HG02943 (cell line): ENCODE measurements at regions not wholly inside any gene's neighbourhood (a gene's known extent, or its start where the extent isn't known, plus 50 kb on each side); places are given as distances from the start of the nearest gene placed in this dataset.

ENCODE experiments used
- ATAC-seq: cut with Tn5 transposase; IDR thresholded peaks from one replicate; pipeline ENCODE4 v1.9.1; 2021; ENCODE audit warnings: mild to moderate bottlenecking, low read depth, moderate library complexity; ENCODE audit not compliant: unreplicated experiment

DNA sequence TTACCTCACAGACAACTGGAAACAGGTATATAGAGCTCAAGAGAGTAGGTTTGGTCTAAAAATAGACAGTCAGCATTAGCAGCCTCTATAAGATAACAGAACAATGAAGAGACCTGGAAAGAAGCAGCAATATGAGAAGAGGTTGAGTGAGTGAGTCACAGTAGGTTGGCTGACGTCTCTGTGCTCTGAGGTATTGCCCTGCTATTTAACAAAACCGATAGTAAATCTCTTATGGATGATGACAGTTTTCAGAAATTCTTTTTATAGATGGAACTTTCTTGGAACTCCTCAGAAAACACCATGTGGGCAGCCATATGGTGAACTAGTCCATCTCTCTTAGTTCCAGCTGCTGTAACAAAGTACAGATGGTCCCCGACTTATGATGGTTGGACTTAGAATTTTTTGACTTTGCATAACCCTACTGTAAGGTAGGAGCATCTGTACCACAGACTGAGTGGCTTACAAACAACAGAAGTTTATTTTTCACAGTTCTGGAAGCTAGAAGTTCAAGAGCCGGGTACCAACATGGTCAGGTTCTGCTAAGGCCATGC is 123.5 kb downstream of the MBD2 start:
- no peak for ATAC-seq

DNA sequence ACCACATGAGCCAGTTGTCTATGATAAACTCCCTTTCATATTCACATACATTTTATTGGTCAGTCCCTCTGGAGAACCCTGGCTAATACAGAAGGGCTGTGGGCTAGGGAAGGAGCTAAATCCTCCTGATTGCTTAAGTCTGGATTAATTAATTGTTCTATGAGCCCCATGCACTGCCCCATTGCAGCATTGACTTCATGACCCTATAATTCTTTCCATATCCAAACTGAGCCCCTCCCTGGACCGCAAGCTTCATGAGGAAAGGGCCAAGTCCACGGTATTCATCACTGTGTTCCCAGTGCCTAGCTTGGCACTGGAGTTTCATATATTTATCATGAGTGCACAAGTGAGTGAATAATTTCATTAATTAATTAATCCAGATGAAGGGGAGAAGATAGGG is 124.0 kb downstream of the MBD2 start:
- ATAC-seq = no peak

DNA sequence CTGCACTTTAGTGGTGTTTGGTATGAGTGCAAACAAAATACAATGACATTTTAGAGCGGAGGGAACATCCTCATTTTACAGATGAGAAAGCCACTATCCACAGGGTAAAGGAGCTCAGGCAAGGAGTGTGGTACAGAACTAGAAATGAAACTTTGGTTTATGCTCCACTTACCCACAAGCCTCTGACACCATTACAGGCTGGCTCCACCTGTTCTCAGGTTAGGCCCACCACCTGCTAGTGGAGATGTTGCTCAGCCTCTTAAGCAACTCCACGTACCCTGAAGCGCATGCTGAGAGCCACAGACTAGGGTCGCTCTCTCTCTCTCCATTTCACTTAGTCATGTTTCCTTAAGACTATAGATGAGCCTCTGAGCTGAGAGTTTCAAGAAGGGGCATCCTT is 130.0 kb downstream of the MBD2 start:
- ATAC-seq = no peak

DNA sequence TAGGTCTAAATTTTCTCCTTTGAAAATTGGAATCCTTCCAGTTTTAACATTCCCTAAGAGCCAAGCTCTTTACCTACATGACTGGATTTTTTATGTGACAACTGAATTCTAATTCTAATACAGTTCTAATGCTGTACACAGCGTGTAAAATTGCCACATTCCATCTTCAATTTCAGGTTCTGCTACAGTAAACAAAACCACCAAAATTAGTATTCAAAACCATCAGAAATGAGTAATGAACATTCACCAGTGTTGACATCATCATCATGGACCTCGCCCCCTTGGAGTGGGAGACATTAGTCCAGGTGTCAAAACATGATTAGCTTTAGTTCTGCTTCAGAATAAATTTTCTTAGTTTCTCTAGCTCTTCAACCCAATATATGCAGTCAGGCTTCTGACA is 133.6 kb downstream of the MBD2 start:
- no peak for ATAC-seq

DNA sequence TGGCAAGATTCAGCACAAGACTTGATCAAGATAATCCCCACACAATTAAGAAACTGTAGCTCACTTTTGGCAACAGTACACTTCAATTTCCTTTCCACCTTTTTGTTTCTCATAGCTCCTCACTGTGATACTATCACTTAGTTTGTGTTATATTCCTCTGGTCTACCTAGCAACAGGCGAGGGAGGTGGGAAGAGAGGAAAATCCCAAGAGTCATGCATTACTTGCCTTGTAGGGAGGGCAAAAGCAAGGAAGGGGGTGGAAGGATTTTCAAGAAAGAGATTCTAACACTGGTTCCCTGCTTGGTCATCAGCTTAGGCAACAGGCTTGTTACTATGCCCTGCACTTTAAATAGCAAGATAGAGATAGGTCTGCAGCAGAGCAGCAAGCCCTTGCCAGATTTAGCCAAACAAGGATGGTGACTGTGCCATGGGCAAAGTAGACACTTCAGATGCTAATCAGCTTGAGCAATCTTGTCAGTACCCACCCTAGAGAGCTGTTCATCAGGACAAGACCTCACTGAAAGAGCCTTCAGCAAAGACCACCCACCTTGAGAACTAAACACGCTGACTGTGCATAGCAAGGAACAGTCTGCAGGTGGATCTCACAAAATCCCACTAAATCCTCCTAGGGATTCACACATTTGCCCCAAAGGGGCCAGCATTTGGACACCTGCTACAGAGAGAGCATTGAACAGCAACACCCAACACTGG is 134.6 kb downstream of the MBD2 start:
- no peak for ATAC-seq

DNA sequence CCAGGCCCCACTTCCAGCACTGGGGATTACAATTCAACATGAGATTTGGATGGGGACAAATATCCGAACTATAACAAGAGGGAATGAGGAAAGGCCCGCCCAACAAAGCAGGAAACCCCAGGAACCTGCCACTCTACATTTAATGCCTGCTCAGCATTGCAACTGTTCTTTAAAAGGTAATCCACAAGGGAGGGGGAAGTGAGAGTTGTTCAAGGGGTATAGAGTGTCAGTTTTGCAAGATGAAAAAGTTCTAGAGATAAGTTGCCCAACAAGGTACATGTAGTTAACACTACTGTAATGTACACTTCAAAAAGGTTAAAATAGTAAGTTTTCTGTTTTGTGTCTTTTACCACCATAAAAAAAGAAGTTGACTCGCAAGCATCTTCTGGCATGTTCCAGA is 137.6 kb downstream of the MBD2 start:
- no peak for ATAC-seq

DNA sequence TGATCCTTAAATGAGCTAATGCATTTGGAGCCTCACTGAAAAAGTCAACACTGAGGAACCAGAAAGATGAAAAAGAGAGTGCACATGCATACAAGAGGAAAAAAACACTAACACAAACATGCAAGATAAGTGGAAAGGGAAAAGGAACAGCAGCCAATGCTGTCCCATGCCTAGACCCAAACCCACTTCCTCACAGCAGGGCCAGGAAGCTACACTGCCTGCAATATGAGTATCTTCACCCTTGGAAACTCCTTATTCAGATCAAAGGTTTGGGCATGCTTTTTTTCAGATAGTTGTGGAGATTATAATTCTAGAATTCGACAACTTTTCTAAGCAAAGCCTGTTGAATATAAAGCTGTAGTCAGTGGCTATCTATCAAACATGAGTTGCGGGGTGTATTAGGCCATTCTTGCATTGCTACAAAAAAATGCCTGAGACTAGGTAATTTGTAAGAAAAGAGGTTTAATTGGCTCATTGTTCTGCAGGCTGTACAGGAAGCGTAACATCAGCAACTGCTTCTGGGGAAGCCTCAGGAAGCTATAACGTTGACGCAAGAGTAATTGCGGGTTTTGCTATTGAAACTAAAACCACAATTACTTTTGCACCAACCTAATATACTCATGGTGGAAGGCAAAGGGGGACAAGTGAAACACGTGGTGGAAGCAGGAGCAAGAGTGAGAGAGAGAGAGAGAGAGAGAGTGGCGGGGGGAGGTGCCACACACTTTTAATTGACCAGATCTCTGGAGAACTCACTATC is 138.2 kb downstream of the MBD2 start:
- peak; percentile 79 for ATAC-seq

DNA sequence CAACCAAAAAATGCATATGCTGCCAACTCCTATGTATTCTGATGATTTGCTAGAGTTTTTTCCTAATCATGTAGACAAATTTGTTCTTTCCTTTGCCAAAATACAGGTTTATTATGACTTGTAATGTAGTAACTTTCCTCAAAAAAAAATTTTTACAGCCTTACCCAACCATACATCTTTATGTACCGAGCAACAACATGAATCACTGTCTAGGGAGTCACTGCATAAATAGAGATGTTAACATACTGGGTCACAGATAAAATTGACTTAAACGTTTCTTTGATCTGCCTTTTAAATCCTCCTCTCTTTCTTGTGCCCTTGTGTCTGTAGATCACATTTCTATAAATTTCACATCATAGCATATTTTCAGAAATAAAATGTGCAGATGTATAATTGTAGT is 143.6 kb downstream of the MBD2 start:
- no peak for ATAC-seq

DNA sequence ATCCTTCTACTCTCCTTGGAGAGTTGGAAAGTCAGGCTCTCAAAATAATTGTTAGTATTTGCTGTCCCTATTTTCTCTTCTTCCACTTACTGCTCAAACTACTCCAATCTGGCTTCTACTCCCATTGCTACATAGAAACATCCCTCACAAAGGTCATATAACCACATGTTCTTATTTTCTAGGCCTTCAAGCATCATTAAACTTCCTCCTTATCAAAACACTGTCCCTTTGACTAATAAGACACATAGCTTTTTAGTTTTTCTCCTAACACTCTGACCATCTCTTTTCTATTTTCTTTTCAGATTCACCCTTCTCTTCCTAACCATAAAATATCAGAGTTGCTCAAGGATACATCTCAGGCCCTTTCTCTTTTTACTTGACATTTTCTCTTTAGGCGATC is 148.3 kb downstream of the MBD2 start:
- no peak for ATAC-seq

DNA sequence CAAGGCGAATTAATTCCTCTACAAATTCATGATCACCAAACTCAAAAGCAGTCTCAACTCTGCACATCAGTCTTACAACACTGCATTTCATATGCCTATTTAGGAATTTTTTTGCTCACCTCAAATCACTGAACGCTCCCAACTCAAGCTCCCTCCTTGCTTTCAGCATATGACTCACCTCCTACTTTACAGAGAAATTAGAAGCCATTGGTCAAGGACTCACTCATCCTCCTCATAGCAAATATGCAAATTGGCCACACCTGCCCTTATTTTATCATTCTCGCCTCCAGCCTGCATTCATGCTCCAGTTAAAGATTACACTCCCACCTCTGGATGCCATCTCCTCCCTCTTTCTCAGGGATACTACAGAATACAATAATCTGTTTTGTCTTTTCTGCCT is 148.8 kb downstream of the MBD2 start:
- ATAC-seq = no peak

DNA sequence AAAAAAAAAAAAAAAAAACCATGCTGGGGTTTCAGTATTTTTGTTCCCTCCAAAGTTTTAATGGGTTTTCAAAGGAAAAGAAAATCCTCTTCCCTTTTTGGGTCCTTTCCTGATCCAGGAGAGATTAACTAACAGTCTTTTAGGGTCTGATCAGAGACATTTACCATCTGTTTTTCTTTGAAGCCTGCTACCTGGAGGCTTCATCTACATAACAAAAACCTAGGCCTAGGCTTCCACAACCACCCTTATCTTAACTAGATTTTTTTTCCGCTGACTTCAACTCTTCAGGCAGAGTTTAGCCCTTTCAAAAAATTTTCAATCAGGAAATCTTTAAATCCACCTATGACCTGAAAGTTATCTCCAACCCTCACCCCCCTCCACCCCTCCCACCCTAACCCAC is 154.7 kb downstream of the MBD2 start:
- ATAC-seq = no peak

DNA sequence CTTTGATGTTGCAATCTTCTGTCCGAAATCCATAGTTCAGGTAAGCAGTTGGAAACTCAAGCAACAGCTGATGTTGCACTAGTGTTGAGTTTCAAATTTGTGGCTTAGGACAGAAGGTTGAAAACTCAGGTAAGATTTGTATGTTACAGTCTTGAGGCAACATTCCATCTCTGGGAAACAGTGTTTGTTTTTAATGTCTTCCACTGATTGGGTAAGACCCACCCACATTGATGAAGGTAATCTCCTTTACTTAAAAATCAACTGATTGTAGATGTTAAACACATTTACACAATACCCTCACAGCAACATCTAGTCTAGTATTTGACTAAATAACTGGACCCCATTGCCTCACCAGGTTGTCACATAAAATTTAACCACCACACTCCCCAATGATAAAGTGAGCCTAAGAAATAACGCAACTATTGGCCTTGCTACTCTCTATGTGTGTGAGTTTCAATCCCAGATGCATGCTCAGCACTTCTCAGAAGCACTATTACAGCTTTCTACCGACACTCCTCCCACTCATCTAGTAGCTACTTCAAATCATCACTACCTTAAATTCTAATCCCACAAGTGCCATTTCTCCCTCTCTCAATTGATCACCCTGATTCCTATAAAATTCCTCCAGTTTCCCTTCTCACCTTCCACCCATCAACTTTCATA is 164.0 kb downstream of the MBD2 start:
- ATAC-seq = no peak

DNA sequence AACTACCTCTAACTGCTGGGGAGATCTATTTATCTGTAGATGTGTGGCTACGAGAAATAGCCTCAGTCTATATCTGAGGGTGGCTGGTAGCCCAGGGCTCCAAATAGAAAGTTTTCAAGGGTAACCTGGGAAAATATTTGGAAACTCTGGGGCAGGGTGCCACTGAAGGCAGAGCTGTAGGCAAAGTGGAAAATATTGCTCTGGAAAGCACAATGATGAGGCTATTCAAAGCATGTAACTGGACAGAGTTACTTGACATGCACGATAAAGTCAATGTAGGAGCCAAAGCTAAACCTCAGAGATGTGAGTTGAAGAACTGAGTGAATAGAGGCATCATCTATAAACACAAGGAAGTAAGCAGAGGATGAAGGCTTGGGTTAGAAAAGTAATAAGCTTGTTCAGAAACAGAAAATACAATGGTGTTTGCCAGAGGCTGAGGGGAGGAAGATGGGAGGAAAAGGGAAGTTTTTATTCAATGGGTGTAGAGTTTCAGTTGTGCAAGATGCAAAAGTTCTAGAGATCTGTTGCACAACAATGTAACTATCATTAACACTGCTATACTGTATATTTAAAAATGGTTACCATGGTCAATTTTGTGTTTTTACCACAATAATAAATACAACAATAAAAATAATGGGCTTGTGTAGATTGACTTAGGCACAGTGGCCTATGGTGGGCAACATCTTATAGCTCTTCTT is 171.6 kb downstream of the MBD2 start:
- no peak for ATAC-seq

DNA sequence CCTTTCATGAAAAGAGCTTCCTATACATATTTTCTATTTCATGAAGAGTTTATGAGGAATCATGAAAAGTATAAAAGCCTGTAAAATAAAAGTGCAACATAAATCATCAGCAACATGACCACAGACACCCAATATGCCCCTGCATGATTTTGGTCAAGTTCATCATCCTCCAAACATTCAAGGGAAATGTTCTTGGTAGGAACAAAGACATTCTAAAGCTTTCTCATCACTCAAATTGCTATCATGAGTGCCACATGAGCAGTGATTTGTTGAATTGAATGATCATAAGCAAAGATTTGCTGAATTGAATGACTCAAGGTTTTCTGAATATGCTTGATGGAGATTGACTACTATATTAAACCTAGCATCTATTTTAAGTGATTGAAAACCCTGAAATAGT is 172.2 kb downstream of the MBD2 start:
- ATAC-seq = no peak

DNA sequence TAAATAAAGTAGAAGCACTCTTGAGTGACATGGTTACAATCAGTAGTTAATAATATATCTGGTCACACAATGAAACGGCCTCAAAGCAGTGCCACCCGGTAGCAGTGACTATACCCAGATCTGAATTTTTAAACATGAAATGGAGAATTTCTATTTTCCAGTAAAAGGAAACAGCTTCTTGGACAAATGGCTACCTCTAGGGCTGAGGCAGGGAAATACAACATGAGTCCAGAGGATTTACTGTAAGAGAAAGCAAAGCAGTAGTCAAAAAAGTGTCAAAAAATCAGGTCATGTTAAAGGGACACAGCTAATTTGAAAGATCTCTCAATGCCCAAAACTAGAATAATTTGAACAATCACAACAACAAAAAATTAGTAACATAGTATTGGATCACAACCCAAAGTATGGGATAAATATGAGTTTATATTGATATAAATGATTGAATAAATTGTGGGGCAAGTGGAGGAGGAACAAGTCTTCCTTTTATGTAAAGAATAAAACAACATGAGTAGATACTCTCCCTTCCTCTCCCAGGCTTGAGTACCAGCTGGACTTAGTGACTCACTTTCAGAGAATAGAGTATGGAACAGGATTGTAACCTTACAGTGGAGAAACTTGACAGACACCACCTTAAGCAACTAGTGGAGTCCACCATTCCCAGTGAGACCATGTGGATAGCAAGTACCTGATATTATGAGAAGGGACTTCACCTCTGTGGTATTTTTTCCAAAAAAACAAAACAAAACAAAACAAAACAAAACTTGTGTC is 180.8 kb downstream of the MBD2 start:
- no peak for ATAC-seq

DNA sequence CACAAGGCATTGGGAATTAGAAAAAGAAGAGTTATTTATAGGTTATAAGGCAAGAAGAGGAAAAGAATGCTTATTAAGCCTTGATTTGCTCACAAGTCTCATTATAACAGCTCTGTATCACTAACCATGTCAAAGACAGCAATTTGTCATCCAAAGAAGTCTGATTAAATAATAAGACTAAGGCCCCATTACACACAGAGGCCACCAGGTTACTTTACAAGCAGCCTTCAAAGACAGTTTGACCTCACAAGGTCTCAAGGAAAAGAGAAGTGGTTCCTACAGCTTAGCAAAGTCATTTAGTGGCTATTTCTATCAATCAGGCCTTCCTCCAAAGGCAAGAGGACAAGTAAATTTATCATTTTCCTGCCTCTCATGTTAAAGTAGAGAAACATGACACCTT is 188.5 kb downstream of the MBD2 start:
- ATAC-seq = no peak

DNA sequence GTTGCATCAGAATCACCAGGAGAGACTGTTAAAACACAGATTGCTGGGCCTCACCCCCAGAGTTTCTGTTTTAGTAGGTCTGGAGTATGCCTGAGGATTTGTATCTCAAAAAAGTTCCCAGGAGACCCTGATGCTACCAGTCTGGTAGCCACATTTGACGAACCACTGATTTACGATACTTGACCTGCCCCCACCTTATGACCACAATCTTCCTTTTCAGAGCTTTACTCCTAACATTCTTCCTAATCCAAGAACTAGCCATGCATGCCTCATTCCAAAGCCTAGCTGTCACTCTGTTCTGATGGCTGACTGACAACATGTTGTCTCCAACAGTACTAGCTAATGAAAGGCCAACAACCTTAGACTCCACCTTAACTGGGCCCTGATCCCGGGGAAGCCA is 191.4 kb downstream of the MBD2 start:
- ATAC-seq = no peak

DNA sequence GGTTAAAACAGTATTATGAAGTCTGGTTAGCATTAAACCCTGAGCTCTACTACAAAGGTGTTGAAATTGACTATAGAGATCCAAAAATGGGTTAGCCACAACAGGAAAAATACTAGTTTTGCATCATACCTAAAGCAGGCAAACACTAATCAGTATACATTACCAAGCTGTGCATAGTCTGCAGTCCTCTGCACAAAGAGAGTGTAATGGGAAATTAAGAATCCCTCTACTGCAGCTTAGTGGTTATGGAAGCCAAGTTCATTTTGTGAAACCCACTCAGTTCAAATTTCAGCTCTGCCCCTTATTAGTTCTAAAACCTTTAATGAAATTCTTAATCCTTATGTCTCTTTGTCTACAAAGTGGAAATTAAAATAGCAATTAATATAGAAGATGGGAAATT is 192.1 kb downstream of the MBD2 start:
- no peak for ATAC-seq

DNA sequence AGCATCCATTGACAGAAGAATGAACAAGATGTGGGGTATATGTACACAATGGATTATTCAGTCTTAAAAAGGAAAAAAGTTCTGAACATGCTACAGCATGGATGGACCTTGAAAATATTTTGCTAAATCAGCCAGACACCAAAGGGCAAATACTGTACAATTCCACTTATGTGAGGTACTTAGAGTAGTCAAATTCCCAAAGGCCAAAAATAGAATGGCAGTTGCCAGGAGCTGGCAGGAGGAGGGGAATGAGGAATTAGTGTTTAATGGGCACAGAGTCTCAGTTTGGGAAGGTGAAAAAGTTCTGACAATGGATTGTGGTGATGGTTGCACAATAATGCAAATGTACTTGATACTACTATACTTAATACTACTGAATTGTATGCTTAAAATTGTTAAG is 193.2 kb downstream of the MBD2 start:
- no peak for ATAC-seq

DNA sequence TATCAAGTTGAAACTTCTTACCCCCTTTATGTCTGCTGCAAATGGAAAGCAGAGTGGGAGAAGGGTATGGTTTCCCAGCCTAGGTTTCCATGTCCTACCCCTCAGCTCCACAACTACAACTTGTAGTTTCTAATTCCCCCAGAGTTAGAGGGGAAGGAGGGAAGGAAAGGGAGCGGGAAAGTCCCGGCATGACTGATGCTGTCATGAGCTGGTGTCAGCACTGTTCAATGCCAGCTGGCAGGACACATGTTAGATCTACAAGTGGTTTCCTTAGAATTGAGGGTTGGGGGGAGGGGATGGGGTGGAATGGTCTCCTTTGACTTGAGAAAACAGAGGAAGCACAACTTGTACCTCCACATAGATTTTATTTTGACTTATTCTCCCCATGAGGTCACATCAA is 194.0 kb downstream of the MBD2 start:
- ATAC-seq = no peak
